Suprapubic skin (tissue), 4 donors: ENCODE measurements at regions not wholly inside any gene's neighbourhood (a gene's known extent, or its start where the extent isn't known, plus 50 kb on each side); places are given as distances from the start of the nearest gene placed in this dataset.

Experiments used
- EP300 ChIP-seq: sonication (generic); formaldehyde crosslinking; IDR thresholded peaks from one replicate; pipeline ENCODE4 v1.6.1; 2017; ENCODE audit warnings: antibody characterized with exemption
- POLR2A ChIP-seq, 2 donors: fragments of 450-650 bp; IDR thresholded peaks; one replicate each; pipeline ENCODE4 v1.6.1; 2017; ENCODE audit warnings: antibody characterized with exemption in 2 of 2, mild to moderate bottlenecking in 2 of 2, moderate library complexity in 2 of 2
- POLR2AphosphoS5 ChIP-seq, 3 donors: sonication (generic); formaldehyde crosslinking; IDR thresholded peaks; one replicate each; pipeline ENCODE4 v1.6.1; 2017; ENCODE audit warnings: antibody characterized with exemption in 3 of 3
- TF ChIP-seq, protein P1 (sequence below), 2 donors: fragments of 200-600 bp in 1 of 2; fragments of 450-650 bp in 1 of 2; sonication (generic) in 1 of 2; IDR thresholded peaks; one replicate each; pipeline ENCODE4 v1.5.1; 2016 to 2019; ENCODE audit warnings: antibody characterized with exemption in 2 of 2, mild to moderate bottlenecking in 1 of 2, moderate library complexity in 1 of 2

- TF ChIP-seq POLR2AphosphoS5 (IDR thresholded peaks at IDR 0.05) (no peak), POLR2A (IDR thresholded peaks at IDR 0.05) (no peak), EP300 (no peak)
- TF ChIP-seq, protein P1, sequence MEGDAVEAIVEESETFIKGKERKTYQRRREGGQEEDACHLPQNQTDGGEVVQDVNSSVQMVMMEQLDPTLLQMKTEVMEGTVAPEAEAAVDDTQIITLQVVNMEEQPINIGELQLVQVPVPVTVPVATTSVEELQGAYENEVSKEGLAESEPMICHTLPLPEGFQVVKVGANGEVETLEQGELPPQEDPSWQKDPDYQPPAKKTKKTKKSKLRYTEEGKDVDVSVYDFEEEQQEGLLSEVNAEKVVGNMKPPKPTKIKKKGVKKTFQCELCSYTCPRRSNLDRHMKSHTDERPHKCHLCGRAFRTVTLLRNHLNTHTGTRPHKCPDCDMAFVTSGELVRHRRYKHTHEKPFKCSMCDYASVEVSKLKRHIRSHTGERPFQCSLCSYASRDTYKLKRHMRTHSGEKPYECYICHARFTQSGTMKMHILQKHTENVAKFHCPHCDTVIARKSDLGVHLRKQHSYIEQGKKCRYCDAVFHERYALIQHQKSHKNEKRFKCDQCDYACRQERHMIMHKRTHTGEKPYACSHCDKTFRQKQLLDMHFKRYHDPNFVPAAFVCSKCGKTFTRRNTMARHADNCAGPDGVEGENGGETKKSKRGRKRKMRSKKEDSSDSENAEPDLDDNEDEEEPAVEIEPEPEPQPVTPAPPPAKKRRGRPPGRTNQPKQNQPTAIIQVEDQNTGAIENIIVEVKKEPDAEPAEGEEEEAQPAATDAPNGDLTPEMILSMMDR (IDR thresholded peaks at IDR 0.05), result no peak
Observed at GRCh38 chr9:26650325-26650724, 242.3 kb downstream of the CAAP1 start.
